ENCODE measurements at regions not wholly inside any gene's neighbourhood (a gene's known extent, or its start where the extent isn't known, plus 50 kb on each side); places are given as distances from the start of the nearest gene placed in this dataset.

DNA sequence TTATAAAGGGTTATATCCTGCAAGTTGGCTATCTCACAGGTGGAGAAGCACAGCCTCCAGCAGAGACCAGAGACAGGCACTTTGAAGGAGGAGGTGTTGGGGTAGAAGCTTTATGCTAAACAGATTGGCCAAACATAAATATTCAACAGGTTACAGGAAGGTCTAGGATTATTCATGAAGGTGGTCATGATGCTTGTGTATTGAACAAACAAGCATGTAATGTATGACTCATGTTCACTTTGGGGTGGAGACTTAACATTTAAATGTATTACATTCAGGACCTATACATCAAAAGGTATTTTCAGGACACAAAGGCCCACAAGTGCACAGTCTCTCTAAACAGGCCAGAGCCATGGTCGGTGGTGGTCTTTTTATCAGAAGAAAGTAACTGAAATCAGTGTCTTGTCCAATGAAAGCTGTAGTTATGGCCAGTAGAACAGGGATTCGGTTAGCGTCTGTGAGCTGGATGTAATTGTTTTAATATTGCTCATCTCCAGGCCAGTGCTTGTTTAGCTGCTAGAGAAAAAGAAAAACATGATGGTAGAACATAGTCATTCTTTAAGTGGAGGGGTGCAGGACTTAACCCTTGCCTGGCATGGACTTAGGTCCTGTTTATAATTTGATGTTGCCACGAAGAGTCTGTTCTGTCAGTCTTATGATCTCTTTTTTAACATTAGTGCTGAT lies 555.2 kb upstream of the PCDH10 start:
- TF ChIP-seq GATA3 (IDR thresholded peaks at IDR 0.05; ENCODE audit: low read depth, low read length) (no peak), GATA2 (IDR thresholded peaks at IDR 0.05; ENCODE audit: low read depth, low read length) (no peak)

DNA sequence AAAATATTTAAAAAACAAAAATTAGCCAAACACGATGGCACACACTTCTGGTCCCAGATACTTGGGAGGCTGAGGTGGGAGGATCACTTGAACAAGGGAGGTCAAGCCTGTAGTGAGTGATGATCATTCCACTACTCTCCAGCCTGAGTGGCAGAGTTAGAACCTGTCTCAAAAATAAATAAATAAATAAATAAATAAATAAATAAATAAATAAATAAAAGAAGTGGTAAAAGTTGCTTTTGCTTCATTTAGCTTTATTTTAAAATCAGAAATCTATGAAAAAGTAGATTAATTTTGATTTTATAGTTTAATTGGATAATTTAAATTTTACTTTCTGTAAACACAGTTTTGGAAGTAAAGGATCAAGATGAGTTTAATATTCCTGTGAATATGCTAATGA lies 552.9 kb upstream of the PCDH10 start:
- TF ChIP-seq GATA2 (IDR thresholded peaks at IDR 0.05; ENCODE audit: low read depth, low read length) = no peak
- TF ChIP-seq GATA3 (IDR thresholded peaks at IDR 0.05; ENCODE audit: low read depth, low read length) = no peak

DNA sequence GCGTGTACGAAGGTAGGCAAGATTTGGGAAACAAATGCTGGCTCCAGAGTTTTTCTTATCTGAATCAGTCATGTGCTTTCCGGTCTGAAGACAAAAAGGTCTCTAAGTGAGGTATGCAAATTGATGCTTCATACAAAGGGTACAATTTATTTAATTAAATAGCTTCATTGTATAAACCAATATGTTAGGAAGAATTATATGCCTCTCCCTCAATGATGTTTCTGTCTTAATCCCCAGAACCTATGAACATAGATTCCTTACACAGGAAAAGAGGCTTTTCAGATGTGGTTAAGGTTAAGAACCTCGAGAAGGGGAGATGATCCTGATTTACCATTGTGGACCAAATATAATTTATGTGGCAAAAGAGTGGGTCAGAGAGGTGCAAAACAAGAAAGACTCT lies 543.5 kb upstream of the PCDH10 start:
- TF ChIP-seq GATA2 (IDR thresholded peaks at IDR 0.05; ENCODE audit: low read depth, low read length) (no peak), GATA3 (IDR thresholded peaks at IDR 0.05; ENCODE audit: low read depth, low read length) (no peak)

DNA sequence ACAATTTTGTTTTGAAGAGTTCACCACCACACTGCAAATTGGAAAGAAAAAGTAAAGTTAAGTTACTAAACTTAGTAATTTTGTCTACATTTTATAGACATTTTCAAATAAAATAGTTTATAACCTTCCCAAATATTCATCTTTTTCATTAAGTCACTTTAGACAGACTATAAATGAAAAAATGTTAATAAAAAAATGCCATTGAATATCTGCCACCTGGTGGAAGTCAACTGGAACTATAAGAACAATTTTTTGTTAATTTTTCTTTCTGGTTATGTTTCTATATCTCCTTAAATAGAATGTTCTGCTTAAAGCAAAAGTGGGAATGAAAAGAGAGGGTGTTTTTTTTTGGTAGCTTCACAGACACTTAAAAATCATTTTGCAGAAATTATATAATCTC lies 534.4 kb upstream of the PCDH10 start:
- no peak for TF ChIP-seq GATA2 (IDR thresholded peaks at IDR 0.05; ENCODE audit: low read depth, low read length)
- no peak for TF ChIP-seq GATA3 (IDR thresholded peaks at IDR 0.05; ENCODE audit: low read depth, low read length)

DNA sequence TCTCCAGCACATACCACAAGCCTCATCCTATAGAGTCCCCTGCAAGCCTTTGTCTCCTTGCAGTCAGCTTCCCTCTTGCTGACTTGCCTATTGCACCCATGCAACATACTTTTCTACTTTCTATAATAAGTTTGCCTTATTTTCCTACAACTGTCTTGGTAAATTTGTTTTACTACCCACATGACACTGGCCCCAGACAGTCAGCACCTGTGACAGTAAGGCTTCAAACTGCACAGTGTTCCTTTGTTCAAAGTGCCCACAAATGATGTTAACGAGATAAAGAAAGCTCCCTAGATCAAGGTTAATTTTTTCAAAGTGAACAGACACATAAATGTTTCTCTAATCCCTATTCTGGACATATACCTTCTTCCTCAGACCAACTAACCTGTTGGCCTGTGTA lies 529.1 kb upstream of the PCDH10 start:
- TF ChIP-seq GATA2 (IDR thresholded peaks at IDR 0.05; ENCODE audit: low read depth, low read length) = no peak
- TF ChIP-seq GATA3 (IDR thresholded peaks at IDR 0.05; ENCODE audit: low read depth, low read length) = no peak

DNA sequence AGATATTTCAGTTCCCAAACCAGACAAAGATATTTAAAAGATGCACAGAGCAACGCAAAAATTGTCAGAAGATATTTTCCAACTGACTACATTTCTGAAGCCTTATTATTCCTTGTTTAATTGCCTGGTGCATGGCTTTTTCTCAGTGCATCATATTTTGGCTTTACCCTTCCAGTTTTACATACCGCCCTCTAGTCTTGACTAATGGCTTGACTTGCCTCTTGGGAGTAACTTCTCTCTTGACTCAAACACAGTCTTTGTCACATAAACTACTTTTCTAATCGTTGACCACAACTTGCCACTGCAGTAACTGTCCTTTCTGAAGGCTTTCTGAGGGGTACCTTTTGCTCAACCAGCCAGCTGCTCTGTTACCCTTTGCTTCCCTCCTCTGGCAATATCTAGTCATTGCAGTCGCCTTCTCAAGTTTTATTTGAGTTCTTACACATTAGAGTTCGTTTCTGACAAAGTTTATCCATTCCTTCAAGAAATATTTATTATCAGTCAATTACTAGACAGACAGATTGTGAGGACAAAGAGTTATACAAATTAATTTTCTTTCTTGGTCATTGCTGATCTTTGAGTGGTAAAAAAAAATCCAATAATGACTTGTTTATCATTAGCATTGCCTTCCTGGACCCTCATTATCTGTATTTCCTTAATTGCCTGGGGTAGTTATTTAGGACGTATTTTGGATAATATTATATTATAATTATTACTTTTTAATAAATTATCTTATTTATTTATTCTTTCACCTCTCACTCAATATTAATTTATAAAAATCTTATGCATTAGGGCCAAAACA lies 506.9 kb upstream of the PCDH10 start:
- TF ChIP-seq GATA3 (IDR thresholded peaks at IDR 0.05; ENCODE audit: low read depth, low read length) (no peak), GATA2 (IDR thresholded peaks at IDR 0.05; ENCODE audit: low read depth, low read length) (no peak)

DNA sequence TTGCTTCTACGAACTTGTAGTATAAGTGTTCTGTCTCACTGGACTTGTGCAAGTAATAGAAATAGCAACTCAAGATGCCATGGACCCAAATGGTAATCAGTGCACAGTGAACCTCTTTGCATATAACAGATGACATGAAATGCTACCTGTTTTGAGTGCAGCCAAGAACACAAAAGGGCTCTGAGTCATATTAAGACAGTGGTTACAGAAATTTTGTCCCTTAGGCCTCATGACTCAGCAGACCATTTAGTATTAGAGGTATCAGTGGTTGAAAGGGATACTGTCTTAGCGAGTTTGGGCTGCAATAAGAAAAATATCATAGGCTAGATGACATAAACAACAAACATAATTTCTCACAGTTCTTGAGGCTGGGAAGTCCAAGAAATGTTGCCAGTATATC lies 502.9 kb upstream of the PCDH10 start:
- TF ChIP-seq GATA3 (IDR thresholded peaks at IDR 0.05; ENCODE audit: low read depth, low read length) (no peak), GATA2 (IDR thresholded peaks at IDR 0.05; ENCODE audit: low read depth, low read length) (no peak)

DNA sequence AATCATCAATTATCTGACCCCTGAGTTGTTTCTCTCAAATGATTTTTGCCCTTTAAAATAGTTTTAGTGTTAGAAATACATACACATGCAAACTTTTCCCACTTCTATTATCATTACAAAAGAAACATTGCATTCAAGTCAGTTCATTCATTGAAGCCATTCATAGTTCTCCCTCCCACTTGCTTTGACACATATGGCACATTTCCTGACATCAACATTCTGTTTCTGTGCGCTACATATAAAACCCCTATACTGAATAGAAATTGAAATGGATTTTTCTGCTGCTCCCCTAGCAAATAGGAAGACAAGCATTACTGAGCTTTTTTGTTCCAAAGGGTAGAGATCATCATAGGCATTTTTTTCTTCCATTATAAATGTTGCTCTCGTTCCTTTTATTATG lies 497.9 kb upstream of the PCDH10 start:
- TF ChIP-seq GATA2 (IDR thresholded peaks at IDR 0.05; ENCODE audit: low read depth, low read length) (no peak), GATA3 (IDR thresholded peaks at IDR 0.05; ENCODE audit: low read depth, low read length) (no peak)

DNA sequence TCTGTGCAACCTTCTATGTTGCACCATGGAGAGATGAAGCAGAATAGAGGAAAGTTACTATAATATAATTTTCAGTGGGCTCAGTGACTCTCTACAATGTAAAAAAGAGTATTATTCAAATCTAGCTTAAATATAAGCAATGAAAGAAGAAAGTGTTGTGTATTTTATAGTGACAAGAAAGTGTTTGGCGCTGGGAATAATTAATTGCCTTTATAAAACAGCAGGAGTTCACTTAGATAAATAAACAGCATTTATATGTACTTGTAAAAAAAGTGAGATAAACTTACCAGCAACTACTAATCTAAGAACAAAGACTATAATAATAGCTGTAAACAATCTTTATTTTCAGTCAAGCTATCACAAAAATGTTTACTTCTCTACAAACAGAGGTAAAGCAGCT lies 488.9 kb upstream of the PCDH10 start:
- TF ChIP-seq GATA3 (IDR thresholded peaks at IDR 0.05; ENCODE audit: low read depth, low read length) (no peak), GATA2 (IDR thresholded peaks at IDR 0.05; ENCODE audit: low read depth, low read length) (no peak)

DNA sequence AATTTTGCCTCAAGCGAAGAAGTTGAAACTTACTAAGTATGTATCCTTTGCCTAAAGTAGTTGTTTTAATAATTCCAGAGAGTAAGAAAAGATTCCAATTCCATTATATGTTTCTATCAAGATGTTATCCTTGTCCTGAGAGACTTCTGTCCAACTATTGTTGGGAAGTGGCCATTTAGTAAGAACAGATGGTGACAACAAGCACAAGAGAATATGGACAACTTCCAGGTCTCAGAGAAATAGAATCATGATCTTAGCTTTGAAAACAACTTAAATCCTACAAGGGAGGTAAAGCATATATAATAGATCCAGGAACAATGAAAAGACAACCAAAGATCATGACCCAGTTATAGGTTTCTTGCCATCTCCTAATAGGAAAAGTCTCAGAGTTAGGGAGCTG lies 486.6 kb upstream of the PCDH10 start:
- TF ChIP-seq GATA3 (IDR thresholded peaks at IDR 0.05; ENCODE audit: low read depth, low read length) = no peak
- TF ChIP-seq GATA2 (IDR thresholded peaks at IDR 0.05; ENCODE audit: low read depth, low read length) = no peak

DNA sequence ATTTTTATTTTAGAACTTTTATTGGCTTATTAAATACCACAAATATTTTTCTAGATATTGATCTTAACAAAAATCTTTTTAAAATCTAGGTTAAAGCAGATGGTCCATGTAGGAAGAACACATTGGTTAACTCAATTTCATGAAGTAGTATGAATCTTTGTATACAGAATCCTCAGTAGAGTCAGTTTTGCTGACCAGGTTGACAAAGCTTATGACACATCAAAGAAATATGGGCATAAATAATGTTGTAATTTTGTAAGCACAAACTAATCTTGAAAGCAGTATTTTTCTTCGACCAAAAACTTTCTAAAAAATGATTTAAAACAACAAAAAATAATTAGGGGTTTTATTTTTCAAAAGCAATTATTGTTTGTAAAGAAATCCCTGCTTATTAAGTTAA lies 479.3 kb upstream of the PCDH10 start:
- TF ChIP-seq GATA2 (IDR thresholded peaks at IDR 0.05; ENCODE audit: low read depth, low read length) = no peak
- TF ChIP-seq GATA3 (IDR thresholded peaks at IDR 0.05; ENCODE audit: low read depth, low read length) = no peak

DNA sequence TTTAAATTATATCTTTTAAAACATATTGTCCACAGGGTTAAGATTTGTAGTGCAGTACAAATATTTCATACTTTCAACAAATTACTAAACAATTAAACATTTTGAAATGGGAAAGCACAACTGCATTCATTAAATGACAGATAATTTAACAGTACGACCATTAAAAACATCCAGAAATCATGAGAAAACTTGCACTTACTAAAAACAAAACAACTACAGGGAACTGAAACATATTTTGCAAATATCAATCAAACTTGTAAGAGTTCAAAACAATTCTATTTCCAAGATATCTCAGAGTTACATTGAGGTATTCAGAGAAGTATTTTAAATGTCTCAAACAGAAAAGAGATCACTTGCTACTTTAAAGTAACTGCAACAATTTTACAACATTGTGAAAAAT lies 478.5 kb upstream of the PCDH10 start:
- TF ChIP-seq GATA3 (IDR thresholded peaks at IDR 0.05; ENCODE audit: low read depth, low read length) (no peak), GATA2 (IDR thresholded peaks at IDR 0.05; ENCODE audit: low read depth, low read length) (no peak)

DNA sequence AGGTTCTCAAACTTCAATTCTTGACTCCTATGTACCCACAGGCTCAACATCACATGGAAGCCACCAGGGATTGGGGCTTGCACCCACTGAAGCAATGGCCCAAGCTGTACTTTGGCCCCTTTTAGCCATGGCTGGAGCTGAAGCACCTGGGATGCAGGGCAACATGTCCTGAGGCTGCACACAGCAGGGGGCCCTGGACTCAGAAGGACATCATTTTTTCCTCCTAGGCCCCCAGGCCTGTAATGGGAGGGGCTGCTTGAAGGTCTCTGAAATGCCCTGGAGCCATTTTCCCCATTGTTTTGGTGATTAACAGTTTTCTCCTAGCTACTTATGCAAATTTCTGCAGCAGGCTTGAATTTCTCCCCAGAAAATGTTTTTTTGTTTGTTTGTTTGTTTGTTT lies 465.1 kb upstream of the PCDH10 start:
- no peak for TF ChIP-seq GATA2 (IDR thresholded peaks at IDR 0.05; ENCODE audit: low read depth, low read length)
- no peak for TF ChIP-seq GATA3 (IDR thresholded peaks at IDR 0.05; ENCODE audit: low read depth, low read length)

DNA sequence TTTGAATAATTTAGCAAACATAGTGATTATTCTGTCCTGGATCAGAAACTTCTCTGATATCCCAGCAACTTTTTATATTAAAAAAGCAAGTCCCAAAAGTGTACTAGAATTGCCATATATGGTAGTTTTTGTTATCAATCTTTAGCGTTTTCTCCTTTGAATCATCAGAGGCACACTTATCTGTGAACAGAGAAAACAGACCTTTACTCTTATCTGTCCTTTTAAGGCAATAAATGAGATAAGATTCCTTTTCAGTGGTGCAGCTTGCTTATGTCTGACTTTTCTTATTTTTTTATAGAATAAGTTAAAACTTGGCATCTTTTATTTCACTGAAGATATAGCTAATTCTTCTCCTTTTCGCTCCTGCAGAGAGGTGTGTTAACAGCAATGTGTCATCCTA lies 458.1 kb upstream of the PCDH10 start:
- TF ChIP-seq GATA2 (IDR thresholded peaks at IDR 0.05; ENCODE audit: low read depth, low read length) = no peak

DNA sequence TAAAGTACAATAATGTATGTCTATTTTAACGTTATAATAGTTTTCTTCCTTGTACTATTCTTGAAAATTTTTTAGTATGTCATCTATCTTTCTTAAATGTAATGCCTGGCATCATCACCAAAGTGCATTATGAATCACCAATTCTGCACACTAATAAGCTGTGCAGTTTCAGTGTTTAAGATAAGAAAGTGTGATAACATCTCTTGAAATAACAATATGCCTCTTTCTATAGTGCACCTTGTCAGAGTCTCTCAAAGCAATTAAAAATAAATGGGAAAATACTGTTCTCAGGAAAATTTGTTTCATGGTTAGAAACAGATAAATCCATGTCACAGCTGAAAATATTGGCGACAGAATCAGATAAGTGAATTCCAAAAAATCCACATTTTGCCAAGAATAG lies 457.4 kb upstream of the PCDH10 start:
- peak; percentile 65; the same call in 1 of the 2 replicates for TF ChIP-seq GATA3 (IDR thresholded peaks at IDR 0.05; ENCODE audit: low read depth, low read length)
- TF ChIP-seq GATA2 (IDR thresholded peaks at IDR 0.05; ENCODE audit: low read depth, low read length) = no peak

All from SH-SY5Y (cell line).